CD14-positive monocyte (primary cell): ENCODE measurements at regions not wholly inside any gene's neighbourhood (a gene's known extent, or its start where the extent isn't known, plus 50 kb on each side); places are given as distances from the start of the nearest gene placed in this dataset.

Experiments used
- DNase-seq, 3 donors: peaks; one replicate each; pipeline ENCODE4 v3.0.0-alpha.2; 2011 to 2022
- H2AFZ ChIP-seq: 2 replicates; pipeline ENCODE4 v1.6.0; 2012; ENCODE audit warnings: mild to moderate bottlenecking, low read depth, low read length, inconsistent platforms; ENCODE audit not compliant: insufficient read depth, poor library complexity, severe bottlenecking
- H3K27ac ChIP-seq, 2 donors: 1 replicate in 1 of 2; 2 replicates in 1 of 2; pipeline ENCODE4 v1.5.1; 2012 to 2013; ENCODE audit warnings: low read length in 2 of 2, control low read depth in 1 of 2, inconsistent platforms in 1 of 2, low read depth in 1 of 2, mild to moderate bottlenecking in 1 of 2
- H3K27me3 ChIP-seq, 2 donors: one replicate each; pipeline versions ENCODE4 v1.6.0 to v1.6.1; 2011 to 2013; ENCODE audit warnings: low read length in 2 of 2; ENCODE audit not compliant: control insufficient read depth in 2 of 2, insufficient read depth in 2 of 2
- H3K36me3 ChIP-seq, 2 donors: replicated peaks in 1 of 2; 1 replicate in 1 of 2; 2 replicates in 1 of 2; pipeline versions ENCODE4 v1.5.1 to v1.6.1; 2012 to 2013; ENCODE audit warnings: low read length in 2 of 2, control low read depth in 1 of 2, inconsistent platforms in 1 of 2, mild to moderate bottlenecking in 1 of 2; ENCODE audit not compliant: insufficient read depth in 2 of 2, control insufficient read depth in 1 of 2
- H3K4me1 ChIP-seq, 2 donors: 1 replicate in 1 of 2; 2 replicates in 1 of 2; pipeline versions ENCODE4 v1.5.1 to v1.6.1; 2012 to 2013; ENCODE audit warnings: low read length in 2 of 2, control low read depth in 1 of 2, inconsistent platforms in 1 of 2, mild to moderate bottlenecking in 1 of 2, moderate library complexity in 1 of 2; ENCODE audit not compliant: insufficient read depth in 2 of 2, control insufficient read depth in 1 of 2
- H3K4me2 ChIP-seq: replicated peaks from 2 replicates; pipeline ENCODE3; 2012; ENCODE audit warnings: low read length, moderate library complexity, mild to moderate bottlenecking; ENCODE audit not compliant: poor library complexity, severe bottlenecking; ENCODE audit errors: extremely low read depth
- H3K4me3 ChIP-seq, 3 experiments: fragments of 200-600 bp in 1 of 3; sonication (generic) in 1 of 3; replicated peaks in 1 of 3; 1 replicate in 2 of 3; 2 replicates in 1 of 3; pipeline ENCODE4 v1.5.1; 2011 to 2013; ENCODE audit warnings: low read length in 3 of 3, mild to moderate bottlenecking in 3 of 3, control low read depth in 2 of 3, low read depth in 2 of 3, inconsistent platforms in 1 of 3, moderate library complexity in 1 of 3
- H3K79me2 ChIP-seq: 2 replicates; pipeline ENCODE4 v1.6.0; 2012; ENCODE audit warnings: mild to moderate bottlenecking, control low read depth, inconsistent platforms, low read length, moderate library complexity; ENCODE audit not compliant: insufficient read depth
- H3K9ac ChIP-seq: 2 replicates; pipeline ENCODE4 v1.6.0; 2017; ENCODE audit warnings: low read length, mild to moderate bottlenecking; ENCODE audit not compliant: insufficient read depth, poor library complexity, severe bottlenecking
- H3K9me3 ChIP-seq, 2 donors: replicated peaks in 1 of 2; 1 replicate in 1 of 2; 2 replicates in 1 of 2; pipeline versions ENCODE4 v1.5.1 to v1.6.1; 2012 to 2013; ENCODE audit warnings: low read length in 2 of 2, control low read depth in 1 of 2; ENCODE audit not compliant: control insufficient read depth in 1 of 2, insufficient read depth in 1 of 2
- H4K20me1 ChIP-seq: 2 replicates; pipeline ENCODE4 v1.6.0; 2012; ENCODE audit warnings: mild to moderate bottlenecking, low read length, control low read depth, moderate library complexity; ENCODE audit not compliant: insufficient read depth
- H3K27ac Mint-ChIP-seq, 7 donors: one replicate each; pipeline ENCODE4 v1.8.0; 2020; ENCODE audit warnings: mild to moderate bottlenecking in 7 of 7, mixed read lengths in 7 of 7, moderate library complexity in 6 of 7, inconsistent platforms in 2 of 7
- H3K27me3 Mint-ChIP-seq, 3 donors: one replicate each; pipeline ENCODE4 v1.8.0; 2021 to 2022; ENCODE audit warnings: low read depth in 3 of 3, mild to moderate bottlenecking in 3 of 3, mixed read lengths in 3 of 3, moderate library complexity in 3 of 3, inconsistent platforms in 1 of 3
- H3K36me3 Mint-ChIP-seq, 2 donors: one replicate each; pipeline ENCODE4 v1.8.0; 2020; ENCODE audit warnings: mixed read lengths in 2 of 2, inconsistent platforms in 1 of 2, mild to moderate bottlenecking in 1 of 2
- H3K4me1 Mint-ChIP-seq: one replicate; pipeline ENCODE4 v1.8.0; 2020; ENCODE audit warnings: mild to moderate bottlenecking, mixed read lengths
- H3K4me3 Mint-ChIP-seq, 2 donors: one replicate each; pipeline ENCODE4 v1.8.0; 2020; ENCODE audit warnings: mild to moderate bottlenecking in 2 of 2, mixed read lengths in 2 of 2, moderate library complexity in 1 of 2
- H3K9me3 Mint-ChIP-seq, 7 donors: one replicate each; pipeline ENCODE4 v1.8.0; 2020 to 2022; ENCODE audit warnings: mixed read lengths in 7 of 7, mild to moderate bottlenecking in 6 of 7, moderate library complexity in 6 of 7, inconsistent platforms in 2 of 7
- CTCF ChIP-seq: fragments of 200-600 bp; IDR thresholded peaks from one replicate; pipeline ENCODE4 v1.8.0; 2022; ENCODE audit warnings: antibody characterized with exemption, mild to moderate bottlenecking
- WGBS: methylation state at CpG from one replicate; pipeline ENCODE4 v1.1.5; 2013; ENCODE audit warnings: missing lambda C conversion rate; ENCODE audit not compliant: insufficient coverage; 5-methylcytosine and 5-hydroxymethylcytosine counted together
- intact Hi-C, 2 donors: fragments of 100-400 bp; cut with micrococcal nuclease; formaldehyde crosslinking; loops; one replicate each; pipeline versions ENCODE4 v1.15.0 to v1.15.1; 2023

GRCh38 chr2:105691947-105692390, 52.7 kb upstream of the NCK2 start:
- Histone ChIP-seq H3K27ac (no peak overlapping the region), H3K27me3 (no peaks in the 10 kb centered on the region), H3K9me3 (no peaks in the 10 kb centered on the region), H3K4me3 (no peak overlapping the region), H3K36me3 (no peaks in the 10 kb centered on the region), H2AFZ (no peak overlapping the region), H4K20me1 (no peaks in the 10 kb centered on the region), H3K4me1 (no peaks in the 10 kb centered on the region), H3K9ac (no peak overlapping the region), H3K4me2 (no peak overlapping the region), H3K79me2 (no peaks in the 10 kb centered on the region)
- no peak overlapping the region for H3K27ac Mint-ChIP-seq
- TF ChIP-seq CTCF, result no peak
- peaks cover 0 to 3% (median 0%) of the 10 kb centered on the region in 3 donors for H3K27me3 Mint-ChIP-seq
- H3K36me3 Mint-ChIP-seq, result no peaks in the 10 kb centered on the region
- peaks cover 0 to 8% (median 2%) of the 10 kb centered on the region in 7 donors for H3K9me3 Mint-ChIP-seq
- 96% methylated on average over 5 of the region's 5 CpGs for WGBS
- no peaks in the 10 kb centered on the region for H3K4me1 Mint-ChIP-seq
- intact Hi-C loops, result no loop called here
- no peak overlapping the region for H3K4me3 Mint-ChIP-seq
- no peak for DNase-seq

GRCh38 chr2:105690566-105690965, 54.1 kb upstream of the NCK2 start:
- no peak for TF ChIP-seq CTCF
- intact Hi-C loops, result no loop called here
- Histone ChIP-seq H3K4me2 (no peak overlapping the region), H3K9ac (no peak overlapping the region), H3K27ac (no peak overlapping the region), H3K4me3 (no peak overlapping the region), H3K9me3 (no peaks in the 10 kb centered on the region), H3K4me1 (no peaks in the 10 kb centered on the region), H2AFZ (no peak overlapping the region), H3K36me3 (no peaks in the 10 kb centered on the region), H4K20me1 (no peaks in the 10 kb centered on the region), H3K27me3 (no peaks in the 10 kb centered on the region), H3K79me2 (no peaks in the 10 kb centered on the region)
- WGBS, result 100% methylated on average over 1 of the region's 4 CpGs
- Mint-ChIP-seq H3K9me3 (peaks cover 0 to 8% (median 1%) of the 10 kb centered on the region in 7 donors), H3K4me1 (no peaks in the 10 kb centered on the region), H3K27ac (no peak overlapping the region), H3K27me3 (peaks cover 0 to 3% (median 0%) of the 10 kb centered on the region in 3 donors), H3K4me3 (no peak overlapping the region), H3K36me3 (no peaks in the 10 kb centered on the region)
- DNase-seq, result no peak
